GM12878 (cell line): ENCODE measurements at regions not wholly inside any gene's neighbourhood (a gene's known extent, or its start where the extent isn't known, plus 50 kb on each side); places are given as distances from the start of the nearest gene placed in this dataset.
A peak's percentile ranks its signal among the peaks of the same experiment; 100 is the strongest.

Experiments used
- ATAC-seq: fragments of 200-7000 bp; cut with Tn5 transposase; 3 replicates; pipeline ENCODE4 v1.9.1; 2020; ENCODE audit warnings: mild to moderate bottlenecking, moderate library complexity
- BruUV-seq: library from RNA; stranded (reverse); fragments of 400-500 nt; replicated peaks from 2 replicates; lab custom pipeline; 2021; lab: Mats Ljungman, UMichigan
- CTCF ChIA-PET: fragments of 300-600 bp; sonication (Branson Sonifier 250); formaldehyde crosslinking; extraction: SDS; loops from one replicate; lab custom pipeline; 2021; ENCODE audit warnings: inconsistent platforms; lab: Yijun Ruan, JAX
- POLR2A ChIA-PET: fragments of 350-600 bp; formaldehyde crosslinking; extraction: SDS; loops from one replicate; lab custom pipeline; 2021; ENCODE audit warnings: inconsistent platforms; lab: Charles Lee
- RAD21 ChIA-PET: fragments of 300-600 bp; sonication (Branson Sonifier 250); formaldehyde crosslinking; loops from one replicate; lab custom pipeline; 2023; ENCODE audit warnings: antibody characterized with exemption; ENCODE audit not compliant: unreplicated experiment; lab: Charles Lee
- SMC1A ChIA-PET: fragments of 300-600 bp; sonication (Branson Sonifier 250); formaldehyde crosslinking; loops from one replicate; lab custom pipeline; 2023; ENCODE audit not compliant: unreplicated experiment, uncharacterized antibody; lab: Charles Lee
- DNase-seq: peaks from one replicate; pipeline ENCODE4 v3.0.0-alpha.2; 2011; ENCODE audit warnings: low read depth, low spot score
- FAIRE-seq: peaks from 3 replicates; lab custom pipeline; 2011; peaks lifted over from hg19 to GRCh38; lab: Jason Lieb, UNC
- H2AFZ ChIP-seq: 2 replicates; pipeline ENCODE4 v1.6.0; 2011; ENCODE audit warnings: low read depth, low read length, control low read depth; ENCODE audit not compliant: control insufficient read depth
- H3K27ac ChIP-seq: 2 replicates; pipeline ENCODE4 v1.5.1; 2011; ENCODE audit warnings: control low read depth; ENCODE audit not compliant: control insufficient read depth, insufficient read depth
- H3K27me3 ChIP-seq, 2 experiments: replicated peaks in 1 of 2; 2 replicates each; pipeline versions ENCODE4 v1.6.0 to v1.6.1; 2011; ENCODE audit warnings: low read length in 1 of 2; ENCODE audit not compliant: control insufficient read depth in 2 of 2, insufficient read depth in 2 of 2
- H3K36me3 ChIP-seq, 2 experiments: 2 replicates each; pipeline ENCODE4 v1.5.1; 2011; ENCODE audit warnings: low read length in 1 of 2; ENCODE audit not compliant: control insufficient read depth in 2 of 2, insufficient read depth in 2 of 2
- H3K4me1 ChIP-seq: 2 replicates; pipeline ENCODE4 v1.6.1; 2011; ENCODE audit warnings: mild to moderate bottlenecking, low read length, moderate library complexity, mixed read lengths; ENCODE audit not compliant: control insufficient read depth, insufficient read depth
- H3K4me2 ChIP-seq: 2 replicates; pipeline ENCODE4 v1.6.0; 2011; ENCODE audit warnings: control low read depth; ENCODE audit not compliant: control insufficient read depth, insufficient read depth
- H3K4me3 ChIP-seq: fragments of 200-600 bp; sonication (generic); 2 replicates; pipeline ENCODE4 v1.5.1; 2016
- H3K79me2 ChIP-seq: 2 replicates; pipeline ENCODE4 v1.6.0; 2011; ENCODE audit warnings: low read length; ENCODE audit not compliant: control insufficient read depth, insufficient read depth
- H3K9ac ChIP-seq: 2 replicates; pipeline ENCODE4 v1.8.0; 2011; ENCODE audit warnings: low read length, control low read depth, mixed read lengths; ENCODE audit not compliant: control insufficient read depth, insufficient read depth
- H3K9me3 ChIP-seq: replicated peaks from 3 replicates; pipeline ENCODE4 v1.5.1; 2011; ENCODE audit warnings: mild to moderate bottlenecking, low read length; ENCODE audit not compliant: control insufficient read depth, insufficient read depth
- H4K20me1 ChIP-seq: 2 replicates; pipeline ENCODE4 v1.6.0; 2011; ENCODE audit not compliant: control insufficient read depth, insufficient read depth
- ASH2L ChIP-seq: fragments of 300-600, 200-600 bp; sonication (generic); IDR thresholded peaks from 2 replicates; pipeline ENCODE4 v1.6.1; 2017; ENCODE audit warnings: low read depth, mild to moderate bottlenecking, borderline replicate concordance
- ATF7 ChIP-seq: fragments of 450-650 bp; IDR thresholded peaks from 2 replicates; pipeline ENCODE4 v1.6.1; 2016; ENCODE audit warnings: low read depth, mild to moderate bottlenecking
- MTA2 ChIP-seq: fragments of 450-650 bp; IDR thresholded peaks from 2 replicates; pipeline ENCODE4 v1.6.1; 2016; ENCODE audit warnings: low read depth, mild to moderate bottlenecking, moderate library complexity
- PAX8 ChIP-seq: fragments of 450-650 bp; IDR thresholded peaks from 2 replicates; pipeline ENCODE4 v1.6.1; 2017; ENCODE audit warnings: mild to moderate bottlenecking, moderate library complexity
- PML ChIP-seq: IDR thresholded peaks from 2 replicates; pipeline ENCODE4 v1.6.1; 2012; ENCODE audit warnings: low read length, inconsistent platforms
- TCF12 ChIP-seq: IDR thresholded peaks from 2 replicates; pipeline ENCODE4 v1.6.1; 2011; ENCODE audit warnings: low read depth, mild to moderate bottlenecking, low read length
- ZNF384 ChIP-seq: IDR thresholded peaks from 2 replicates; pipeline ENCODE4 v1.6.1; 2012; ENCODE audit warnings: low read depth, mild to moderate bottlenecking, low read length, improper control_type of control experiment, borderline replicate concordance
- WGBS: methylation state at CpG from one replicate; pipeline ENCODE4 v1.1.6; 2016; ENCODE audit warnings: low lambda C conversion rate; ENCODE audit not compliant: insufficient replicate concordance, insufficient coverage; ENCODE audit errors: missing lambda C conversion rate; 5-methylcytosine and 5-hydroxymethylcytosine counted together
- in situ Hi-C: fragments of 300-500 bp; cut with MboI; formaldehyde crosslinking; loops from 9 replicates; pipeline ENCODE4 v1.14.3; 2018; ENCODE audit warnings: mixed read lengths
- intact Hi-C: fragments of 100-400 bp; cut with micrococcal nuclease; formaldehyde crosslinking; loops from one replicate; pipeline ENCODE4 v1.14.2; 2022; ENCODE audit not compliant: unreplicated experiment
- TF ChIP-seq, protein P1 (sequence below): IDR thresholded peaks from 2 replicates; pipeline ENCODE4 v1.6.1; 2012; ENCODE audit warnings: low read depth, low read length, improper control_type of control experiment
- TF ChIP-seq, protein P2 (sequence below): IDR thresholded peaks from 2 replicates; pipeline ENCODE4 v1.6.1; 2012; ENCODE audit warnings: low read length, inconsistent platforms

DNA sequence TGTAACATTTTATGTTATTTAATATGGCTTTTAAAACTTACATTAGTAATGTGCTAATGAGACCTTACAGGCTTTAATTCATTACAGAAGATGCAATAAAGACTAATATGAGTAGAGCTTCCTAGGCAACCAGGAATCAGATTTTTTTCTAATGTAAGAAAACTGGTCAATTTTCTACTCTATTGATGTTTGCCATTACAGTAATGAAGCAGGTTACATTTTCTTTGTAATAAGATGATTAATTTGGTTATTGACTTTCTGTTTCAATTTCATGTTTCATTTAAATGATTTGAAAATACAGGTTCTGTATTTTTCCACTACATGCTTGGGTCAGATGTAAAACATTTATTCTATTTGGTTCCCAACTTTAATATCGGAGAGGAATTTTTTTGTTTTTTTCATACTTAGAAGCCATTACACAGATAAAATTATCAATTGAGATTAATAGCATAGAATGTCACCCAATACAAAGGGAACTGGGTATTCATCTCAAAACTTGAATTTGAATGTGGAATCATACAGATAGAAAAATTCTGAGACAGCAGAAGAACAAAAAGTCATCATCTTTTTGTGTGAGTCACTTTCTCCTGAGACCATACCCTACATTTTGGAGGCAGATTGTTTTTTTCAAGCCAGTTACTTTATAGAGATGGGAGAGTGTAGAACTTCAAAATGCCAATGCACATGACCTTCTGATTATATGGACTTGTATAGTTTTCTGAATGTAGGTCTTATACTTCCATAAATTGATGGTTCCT lies 133.6 kb upstream of the HMHB1 start:
- ChIA-PET POLR2A (no interaction called here), RAD21 (no interaction called here), CTCF (no interaction called here), SMC1A (interaction anchor here (0.7 to 1.0 kb wide), 2 partner anchors 9 to 63 kb away, joined by 3 to 4 read pairs; no protein-coding TSS in a partner anchor)
- H3K27me3 ChIP-seq: no peaks in the 10 kb centered on the region
- in situ Hi-C loops: no loop called here
- H3K4me3 ChIP-seq: no peak overlapping the region
- H2AFZ ChIP-seq: no peak overlapping the region
- peak; percentile 70 for ATAC-seq
- H3K36me3 ChIP-seq: no peaks in the 10 kb centered on the region
- no peak overlapping the region for H3K27ac ChIP-seq
- no TSS peak for BruUV-seq
- intact Hi-C loops: no loop called here
- TF ChIP-seq PML (no peak), ATF7 (0 out of 2 replicates have a peak, but pooled peaks have one; percentile 24), PAX8 (no peak), ZNF384 (peak; percentile 25; the same call in 1 of the 2 replicates), MTA2 (peak; percentile 42; the same call in 1 of the 2 replicates)
- TF ChIP-seq, all 136 proteins: peak for 3
- Histone ChIP-seq H3K4me2 (no peak overlapping the region), H3K9ac (no peak overlapping the region), H3K79me2 (no peaks in the 10 kb centered on the region), H3K9me3 (no peaks in the 10 kb centered on the region), H4K20me1 (no peaks in the 10 kb centered on the region), H3K4me1 (no peaks in the 10 kb centered on the region)
- WGBS: 96% methylated on average over 1 of the region's 1 CpG
- DNase-seq (no peak), FAIRE-seq (peak; percentile 23)

DNA sequence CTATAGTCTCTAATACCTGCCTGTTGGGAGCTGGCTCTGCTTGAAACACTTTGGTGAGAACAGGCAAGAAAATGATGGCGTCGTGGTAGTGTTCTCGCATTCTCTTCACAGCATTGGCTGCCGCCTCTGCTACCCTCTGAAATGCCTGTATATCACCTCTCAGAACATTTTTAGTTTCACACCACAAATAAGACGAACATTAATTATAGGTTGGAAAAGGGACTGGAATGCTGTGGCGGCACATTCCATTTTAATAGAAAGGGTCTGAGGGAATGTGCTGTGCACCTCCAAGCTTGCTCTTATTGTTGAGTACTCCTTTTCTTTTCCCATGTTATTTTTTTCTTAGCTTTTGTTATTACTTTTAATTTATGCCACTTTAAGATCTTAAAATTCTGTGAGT lies 134.6 kb upstream of the HMHB1 start:
- ChIA-PET POLR2A (no interaction called here), CTCF (interaction anchor here (1.4 kb wide), 1 partner anchor 10 kb away, joined by 3 read pairs; no protein-coding TSS in a partner anchor), RAD21 (no interaction called here), SMC1A (interaction anchor here (0.7 to 1.9 kb wide), 6 partner anchors 8 to 108 kb away, joined by 3 to 5 read pairs (median 4); no protein-coding TSS in a partner anchor)
- Histone ChIP-seq H3K9me3 (no peaks in the 10 kb centered on the region), H3K4me2 (no peak overlapping the region), H3K9ac (no peak overlapping the region), H4K20me1 (no peaks in the 10 kb centered on the region), H3K79me2 (no peaks in the 10 kb centered on the region), H2AFZ (no peak overlapping the region), H3K4me1 (no peaks in the 10 kb centered on the region), H3K27ac (no peak overlapping the region), H3K27me3 (no peaks in the 10 kb centered on the region), H3K4me3 (no peak overlapping the region), H3K36me3 (no peaks in the 10 kb centered on the region)
- WGBS: 96% methylated on average over 6 of the region's 6 CpGs
- DNase-seq (no peak), ATAC-seq (no peak), FAIRE-seq (no peak)
- no TSS peak for BruUV-seq
- in situ Hi-C loops (no loop called here), intact Hi-C loops (no loop called here)
- no peak for TF ChIP-seq ASH2L
- TF ChIP-seq, protein P1, sequence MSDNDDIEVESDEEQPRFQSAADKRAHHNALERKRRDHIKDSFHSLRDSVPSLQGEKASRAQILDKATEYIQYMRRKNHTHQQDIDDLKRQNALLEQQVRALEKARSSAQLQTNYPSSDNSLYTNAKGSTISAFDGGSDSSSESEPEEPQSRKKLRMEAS: no peak
- TF ChIP-seq TCF12: no peak
- TF ChIP-seq, protein P2, sequence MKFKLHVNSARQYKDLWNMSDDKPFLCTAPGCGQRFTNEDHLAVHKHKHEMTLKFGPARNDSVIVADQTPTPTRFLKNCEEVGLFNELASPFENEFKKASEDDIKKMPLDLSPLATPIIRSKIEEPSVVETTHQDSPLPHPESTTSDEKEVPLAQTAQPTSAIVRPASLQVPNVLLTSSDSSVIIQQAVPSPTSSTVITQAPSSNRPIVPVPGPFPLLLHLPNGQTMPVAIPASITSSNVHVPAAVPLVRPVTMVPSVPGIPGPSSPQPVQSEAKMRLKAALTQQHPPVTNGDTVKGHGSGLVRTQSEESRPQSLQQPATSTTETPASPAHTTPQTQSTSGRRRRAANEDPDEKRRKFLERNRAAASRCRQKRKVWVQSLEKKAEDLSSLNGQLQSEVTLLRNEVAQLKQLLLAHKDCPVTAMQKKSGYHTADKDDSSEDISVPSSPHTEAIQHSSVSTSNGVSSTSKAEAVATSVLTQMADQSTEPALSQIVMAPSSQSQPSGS: no peak
